ENCODE measurements at regions not wholly inside any gene's neighbourhood (a gene's known extent, or its start where the extent isn't known, plus 50 kb on each side); places are given as distances from the start of the nearest gene placed in this dataset.

DNA sequence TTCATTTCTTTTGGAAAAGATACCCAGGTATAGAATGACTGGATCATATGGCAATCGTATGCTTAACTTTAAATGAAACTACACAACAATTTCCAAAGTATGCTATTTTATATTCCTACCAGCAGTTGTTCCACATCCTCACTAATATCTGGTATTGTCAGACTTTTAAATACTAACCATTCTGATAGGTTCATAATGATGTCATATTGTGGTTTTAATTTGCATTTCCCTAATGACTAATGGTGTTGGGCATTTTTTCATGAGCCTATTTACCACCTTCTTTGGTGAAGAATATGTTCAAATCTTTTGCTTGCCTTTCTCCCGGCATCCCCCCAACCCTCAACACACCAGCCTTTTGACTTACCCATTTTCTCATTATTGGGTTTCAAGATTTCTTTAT is 96.2 kb upstream of the HMGN3 start:
- no peak for DNase-seq
- H3K27me3 ChIP-seq (replicated peaks), result no peaks in the 10 kb centered on the region
- no peak for TF ChIP-seq CTCF (IDR thresholded peaks at IDR 0.05; ENCODE audit: low read depth, low read length, missing control alignments)
- in situ Hi-C loops (cut with HindIII; ENCODE audit: low pct_ligation_motif_present, low sequenced_read_pairs), result no loop called here
- no peaks in the 10 kb centered on the region for H3K36me3 ChIP-seq (replicated peaks)
- H3K4me3 ChIP-seq (ENCODE audit: low read depth, low read length), result no peak overlapping the region
- no peak overlapping the region for H3K27ac ChIP-seq

DNA sequence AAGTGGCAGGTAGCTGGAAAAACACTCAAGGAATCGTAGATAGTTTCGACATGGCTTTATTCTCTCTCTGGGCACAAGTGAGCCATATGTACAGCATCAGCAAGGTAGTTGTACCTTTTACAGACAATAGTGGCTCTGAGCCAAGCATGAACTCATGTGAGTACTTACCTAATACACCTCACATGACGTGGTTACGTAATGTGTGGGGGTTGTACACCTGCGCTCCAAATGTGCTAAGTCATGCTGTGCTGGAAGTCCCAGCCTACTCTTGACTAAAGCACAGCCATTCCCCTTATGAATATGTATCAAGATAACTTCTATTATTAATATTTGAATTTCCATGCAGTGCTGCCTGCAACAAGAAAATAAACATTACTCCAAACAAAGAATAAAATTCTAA is 78.8 kb upstream of the HMGN3 start:
- H3K4me3 ChIP-seq (ENCODE audit: low read depth, low read length), result no peak overlapping the region
- no peak overlapping the region for H3K27ac ChIP-seq
- no peak for DNase-seq
- no peak for TF ChIP-seq CTCF (IDR thresholded peaks at IDR 0.05; ENCODE audit: low read depth, low read length, missing control alignments)
- no peaks in the 10 kb centered on the region for H3K36me3 ChIP-seq (replicated peaks)
- H3K27me3 ChIP-seq (replicated peaks), result no peaks in the 10 kb centered on the region
- in situ Hi-C loops (cut with HindIII; ENCODE audit: low pct_ligation_motif_present, low sequenced_read_pairs), result no loop called here

DNA sequence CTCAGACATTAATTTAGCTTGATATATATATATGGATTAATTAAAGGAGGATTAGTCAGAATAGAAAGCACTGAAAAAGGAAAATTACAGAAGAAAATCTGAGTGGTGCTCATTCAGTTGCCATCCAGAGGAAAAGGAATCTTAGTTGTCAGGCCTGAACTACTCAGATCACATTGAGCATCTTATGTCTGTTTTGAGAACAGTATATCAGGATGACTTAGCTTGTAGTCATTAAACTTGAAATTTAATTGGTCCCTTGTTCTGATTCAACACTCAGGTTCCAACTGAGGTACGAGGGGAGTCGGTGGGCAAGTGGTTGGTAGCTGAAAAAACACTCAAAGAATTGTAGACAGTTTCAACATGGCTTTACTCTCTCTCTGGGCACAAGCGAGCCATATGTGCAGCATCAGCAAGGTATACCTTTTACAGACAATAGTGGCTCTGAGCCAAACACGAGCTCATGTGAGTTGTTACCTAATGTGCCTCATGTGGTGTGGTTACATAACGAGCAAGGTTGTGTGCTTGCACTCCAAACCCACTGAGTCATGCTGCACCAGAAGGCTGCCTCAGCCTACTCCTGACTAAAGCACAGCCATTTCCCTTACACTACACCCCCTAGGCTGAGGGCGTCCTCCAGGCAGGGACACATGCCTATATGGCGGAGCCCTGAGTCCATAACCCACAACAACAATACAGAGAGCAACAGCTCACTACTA is 73.0 kb upstream of the HMGN3 start:
- in situ Hi-C loops (cut with HindIII; ENCODE audit: low pct_ligation_motif_present, low sequenced_read_pairs), result no loop called here
- H3K27me3 ChIP-seq (replicated peaks), result no peaks in the 10 kb centered on the region
- DNase-seq, result peak; percentile 47
- H3K36me3 ChIP-seq (replicated peaks), result no peaks in the 10 kb centered on the region
- no peak for TF ChIP-seq CTCF (IDR thresholded peaks at IDR 0.05; ENCODE audit: low read depth, low read length, missing control alignments)
- no peak overlapping the region for H3K27ac ChIP-seq
- no peak overlapping the region for H3K4me3 ChIP-seq (ENCODE audit: low read depth, low read length)

DNA sequence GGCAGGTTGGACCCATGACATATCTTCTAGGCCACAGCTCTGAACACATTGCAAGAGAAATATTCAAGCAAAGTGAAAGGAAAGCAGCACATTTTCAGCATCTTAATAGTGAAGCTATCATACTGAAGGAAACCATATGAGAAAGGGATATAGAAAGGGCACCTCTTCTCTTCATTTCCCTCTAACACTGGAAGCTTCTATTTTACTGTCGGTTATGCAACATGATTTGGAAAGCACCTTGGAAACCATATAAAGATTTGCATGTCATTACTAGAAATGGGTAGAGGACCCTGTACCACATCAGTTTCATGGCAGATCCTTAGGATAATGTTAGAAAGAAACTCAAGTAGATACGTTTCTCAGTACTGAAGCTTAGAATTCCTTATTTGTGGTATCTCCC is 70.5 kb upstream of the HMGN3 start:
- TF ChIP-seq CTCF (IDR thresholded peaks at IDR 0.05; ENCODE audit: low read depth, low read length, missing control alignments), result no peak
- Histone ChIP-seq H3K36me3 (replicated peaks) (no peaks in the 10 kb centered on the region), H3K27me3 (replicated peaks) (no peaks in the 10 kb centered on the region), H3K4me3 (ENCODE audit: low read depth, low read length) (no peak overlapping the region), H3K27ac (no peak overlapping the region)
- in situ Hi-C loops (cut with HindIII; ENCODE audit: low pct_ligation_motif_present, low sequenced_read_pairs), result no loop called here
- no peak for DNase-seq

DNA sequence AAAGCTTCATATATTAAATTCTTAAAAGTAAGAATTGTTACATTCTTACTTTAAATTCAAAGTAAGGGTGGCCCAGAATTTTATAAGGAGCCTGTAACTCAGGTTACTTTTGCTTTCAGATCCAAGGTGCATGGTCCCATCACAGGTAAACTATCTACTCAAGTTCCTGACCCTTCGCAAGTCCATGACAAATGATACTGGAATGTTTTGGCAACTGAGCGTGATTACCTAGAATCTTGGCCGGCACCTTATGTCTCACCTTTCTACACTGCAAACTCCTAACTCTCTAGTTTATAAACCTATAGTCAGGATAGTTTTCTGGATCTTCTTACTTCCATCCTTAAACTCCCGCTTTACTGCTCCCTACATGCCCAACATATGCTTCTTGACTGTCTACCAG is 67.9 kb upstream of the HMGN3 start:
- Histone ChIP-seq H3K27me3 (replicated peaks) (no peaks in the 10 kb centered on the region), H3K36me3 (replicated peaks) (no peaks in the 10 kb centered on the region), H3K4me3 (ENCODE audit: low read depth, low read length) (no peak overlapping the region), H3K27ac (no peak overlapping the region)
- TF ChIP-seq CTCF (IDR thresholded peaks at IDR 0.05; ENCODE audit: low read depth, low read length, missing control alignments), result no peak
- no peak for DNase-seq
- in situ Hi-C loops (cut with HindIII; ENCODE audit: low pct_ligation_motif_present, low sequenced_read_pairs), result no loop called here

DNA sequence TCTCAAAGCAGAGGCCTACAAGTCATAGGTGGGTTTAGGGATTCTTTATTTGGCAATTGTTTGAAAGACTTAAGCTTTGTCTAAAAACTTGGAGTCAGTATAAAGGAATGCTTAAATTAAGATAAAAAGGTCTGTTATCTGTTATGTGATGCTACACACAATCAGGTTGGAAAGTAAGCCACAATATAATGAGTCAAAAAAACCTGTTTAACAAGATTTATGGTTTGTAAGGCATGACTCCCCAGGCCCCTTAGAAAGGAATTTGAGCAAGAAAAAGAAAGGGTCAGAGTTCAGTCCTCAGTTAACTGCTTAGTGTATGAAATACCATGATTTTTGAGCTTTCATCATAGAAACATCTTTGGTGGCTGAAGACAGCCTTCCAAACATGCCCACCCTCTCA is 66.8 kb upstream of the HMGN3 start:
- Histone ChIP-seq H3K36me3 (replicated peaks) (no peaks in the 10 kb centered on the region), H3K27ac (no peak overlapping the region), H3K4me3 (ENCODE audit: low read depth, low read length) (no peak overlapping the region), H3K27me3 (replicated peaks) (no peaks in the 10 kb centered on the region)
- no peak for DNase-seq
- no peak for TF ChIP-seq CTCF (IDR thresholded peaks at IDR 0.05; ENCODE audit: low read depth, low read length, missing control alignments)
- in situ Hi-C loops (cut with HindIII; ENCODE audit: low pct_ligation_motif_present, low sequenced_read_pairs), result no loop called here

Measured in brain microvascular endothelial cell (primary cell).